DMS53 treated with DMSO at 0.1 percent for 48 hours (cell line): ENCODE measurements at regions not wholly inside any gene's neighbourhood (a gene's known extent, or its start where the extent isn't known, plus 50 kb on each side); places are given as distances from the start of the nearest gene placed in this dataset.
A peak's percentile ranks its signal among the peaks of the same experiment; 100 is the strongest.

Experiments
- DNase-seq: peaks from one replicate; lab custom pipeline; 2025; ENCODE audit not compliant: unreplicated experiment; lab: John Stamatoyannopoulos, UW

DNA sequence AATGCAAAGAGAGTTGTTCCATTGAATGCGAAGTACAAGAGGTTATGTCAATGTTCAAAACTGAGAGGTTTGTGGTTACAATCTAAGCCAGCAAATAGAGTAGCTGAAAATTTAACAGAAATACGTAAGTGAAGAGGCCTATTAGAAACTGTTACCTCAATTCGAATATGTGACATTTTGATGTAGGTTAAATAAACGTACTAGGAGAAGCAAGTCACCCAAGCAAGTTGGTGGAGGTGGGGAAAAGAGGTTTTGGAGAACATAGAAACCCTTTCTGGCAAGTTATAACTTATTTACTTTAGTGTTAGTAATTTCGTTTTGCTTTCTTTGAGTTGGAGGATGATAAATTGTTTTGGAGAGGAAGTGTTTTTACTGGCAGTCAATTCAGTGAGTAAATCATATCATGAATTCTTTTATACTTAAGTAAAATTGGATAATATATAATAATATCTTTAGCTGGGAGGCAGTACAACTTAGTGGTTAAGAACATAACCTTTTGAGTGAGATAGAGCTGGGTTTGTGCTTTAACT lies 91.2 kb upstream of the NAALADL2 start:
- no peak for DNase-seq

GRCh38 chr3:174769171-174769570 lies 90.0 kb upstream of the NAALADL2 start:
- DNase-seq: no peak

GRCh38 chr3:174775603-174776002 lies 83.5 kb upstream of the NAALADL2 start:
- DNase-seq: no peak

DNA sequence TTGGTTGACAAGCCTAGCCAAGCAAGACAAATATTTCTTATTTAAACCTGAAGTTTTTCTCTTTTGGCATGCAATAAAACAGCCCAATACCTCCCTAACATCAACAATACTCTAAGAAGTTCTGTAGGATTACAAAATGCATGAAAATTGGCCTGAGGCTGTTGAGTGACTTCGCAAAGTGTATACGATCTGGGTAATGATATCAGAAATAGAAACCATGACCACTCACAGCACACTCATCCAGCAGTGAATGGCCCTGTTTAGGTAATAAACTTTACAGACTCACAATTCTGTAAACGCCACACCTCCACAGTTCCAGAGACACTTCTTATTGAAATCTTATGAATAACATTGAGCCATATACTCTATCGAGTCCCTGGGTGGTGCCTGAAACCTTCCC lies 83.0 kb upstream of the NAALADL2 start:
- no peak for DNase-seq

GRCh38 chr3:174776636-174777035 lies 82.5 kb upstream of the NAALADL2 start:
- DNase-seq: no peak

DNA sequence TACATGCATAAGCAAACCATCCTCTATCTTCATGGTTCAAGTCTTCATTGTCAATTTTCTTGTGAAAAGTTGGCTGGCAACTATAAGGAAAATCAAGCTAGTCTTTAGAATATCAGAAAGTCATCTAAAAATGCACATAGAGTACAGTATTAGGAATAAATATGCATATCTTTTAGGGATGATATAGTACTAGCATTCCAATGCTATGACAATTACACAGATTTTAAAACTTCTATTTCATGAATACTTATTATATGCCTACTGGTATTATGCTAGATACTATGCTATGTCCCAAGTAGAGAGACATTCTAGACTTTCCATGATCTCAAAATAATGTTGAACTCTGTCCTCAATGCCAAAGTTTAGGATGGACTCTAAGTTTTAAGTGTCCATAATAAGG lies 81.3 kb upstream of the NAALADL2 start:
- DNase-seq: no peak

DNA sequence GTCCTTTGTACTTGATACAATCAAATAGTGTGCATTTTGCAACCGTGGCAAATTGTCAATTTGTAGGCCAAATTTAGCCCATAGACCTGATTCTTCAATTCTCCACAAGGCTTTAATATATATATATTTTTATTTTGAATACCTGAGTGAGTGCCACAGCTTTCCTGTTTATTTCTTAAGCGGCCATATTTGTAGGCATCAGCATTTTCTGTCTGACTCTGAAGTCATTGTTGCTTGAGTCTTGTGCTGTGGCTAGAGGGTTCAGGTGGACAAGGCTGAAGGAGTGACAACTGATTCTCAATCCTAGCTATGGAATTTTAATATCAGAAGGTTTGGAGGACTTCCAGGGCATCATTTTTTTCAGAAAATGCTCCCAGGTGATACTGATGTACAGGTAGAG lies 75.6 kb upstream of the NAALADL2 start:
- DNase-seq: no peak

DNA sequence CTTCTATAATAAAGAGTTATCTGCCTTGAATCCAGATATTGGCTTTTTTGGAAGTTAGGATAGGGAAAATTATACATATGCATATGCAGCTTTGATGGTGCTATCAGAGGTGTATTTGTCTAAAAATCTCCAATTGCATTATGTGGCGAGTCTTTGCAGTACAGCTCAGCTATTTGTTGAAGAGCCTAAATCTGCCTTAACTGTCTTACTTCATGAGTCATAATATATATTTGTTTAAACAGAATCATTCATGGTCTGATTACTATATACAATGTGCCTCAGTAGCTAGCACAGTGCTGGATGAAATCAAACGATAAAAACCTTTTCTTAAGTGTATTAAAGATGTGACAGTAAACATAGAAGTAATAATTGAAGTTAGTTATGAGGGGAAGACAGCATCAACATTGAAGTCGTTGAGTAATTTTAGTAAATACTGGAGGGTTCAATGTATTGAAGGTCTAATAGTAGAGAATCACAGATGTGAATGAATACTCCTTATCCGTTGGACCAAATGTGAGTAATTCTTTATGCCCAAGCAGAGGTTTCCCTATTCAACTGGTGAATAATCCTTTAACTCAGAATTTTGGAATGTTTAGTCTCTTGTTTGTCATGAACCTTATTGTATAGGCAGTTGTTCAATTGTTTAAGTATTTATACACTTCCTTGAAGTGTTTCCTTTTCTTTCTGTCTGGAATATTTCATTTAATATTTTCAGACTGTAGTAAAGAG lies 74.8 kb upstream of the NAALADL2 start:
- peak; percentile 70 for DNase-seq

DNA sequence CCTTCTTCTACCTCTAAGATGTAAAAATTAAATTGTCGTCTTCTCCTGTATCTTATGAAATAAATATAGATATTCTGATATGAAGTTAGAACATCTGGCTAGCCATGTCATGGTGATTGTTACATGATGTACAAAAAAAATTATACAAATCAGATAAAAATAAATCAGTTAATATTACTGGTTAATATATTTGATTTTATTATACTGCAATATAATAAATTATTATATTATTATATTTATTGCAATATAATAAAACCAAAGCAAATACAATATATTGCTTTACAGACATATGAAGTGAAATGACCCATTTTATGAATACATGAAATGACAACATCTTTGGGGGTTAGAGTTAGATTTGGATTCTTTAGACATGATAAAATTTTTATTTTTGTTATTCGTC lies 72.3 kb upstream of the NAALADL2 start:
- DNase-seq: no peak

GRCh38 chr3:174791161-174791560 lies 68.0 kb upstream of the NAALADL2 start:
- no peak for DNase-seq

DNA sequence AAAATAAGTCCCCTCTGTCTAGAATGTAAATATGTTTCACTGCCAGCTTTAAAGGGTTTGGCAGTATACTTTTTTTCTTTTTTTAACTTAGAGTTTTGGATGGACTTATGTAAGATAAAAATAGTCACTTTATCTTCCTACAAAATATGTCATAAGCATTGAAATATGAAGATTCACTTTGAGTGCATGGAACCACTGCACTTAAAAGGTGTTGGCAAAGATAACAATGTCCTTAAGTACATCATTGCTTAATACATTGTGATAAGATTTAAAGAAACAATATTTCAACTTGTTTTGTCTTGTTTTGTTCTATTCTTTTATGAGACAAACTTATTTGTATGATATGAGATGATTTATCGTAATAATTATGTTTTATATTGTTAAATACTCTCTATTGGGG lies 66.3 kb upstream of the NAALADL2 start:
- no peak for DNase-seq
